ENCODE measurements at regions not wholly inside any gene's neighbourhood (a gene's known extent, or its start where the extent isn't known, plus 50 kb on each side); places are given as distances from the start of the nearest gene placed in this dataset.

DNA sequence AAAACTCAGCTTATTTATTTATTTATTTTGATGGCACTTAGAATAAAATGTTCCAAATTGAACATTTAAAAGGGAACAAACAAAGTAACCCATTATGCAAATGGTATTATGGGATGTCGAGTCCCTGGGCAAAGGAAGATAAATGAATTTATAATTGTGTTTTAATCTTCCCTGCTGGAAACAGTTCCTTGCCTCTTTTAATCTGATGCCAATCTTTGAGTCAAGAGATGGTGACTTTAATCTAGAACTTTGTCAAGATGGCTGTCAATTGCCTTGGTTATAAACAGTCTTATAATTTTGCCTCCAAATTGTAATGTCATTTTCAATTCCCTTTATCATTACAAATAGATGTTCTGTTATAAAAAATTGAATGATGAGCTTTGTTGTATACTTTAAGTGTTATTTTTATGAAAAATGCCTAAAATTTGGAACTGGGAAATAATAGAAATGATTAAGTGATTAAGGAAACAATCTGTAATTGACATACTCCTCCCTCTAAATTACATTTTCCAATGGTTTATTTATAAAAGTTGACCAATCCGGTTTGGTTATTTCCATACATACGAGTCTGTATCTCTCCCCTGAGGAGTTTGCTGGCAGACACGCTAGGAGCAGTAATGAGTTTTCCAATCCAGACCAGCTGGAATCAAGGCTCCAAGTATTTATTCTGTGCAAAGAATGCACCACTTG, 134.9 kb upstream of the FRMD6 start:
- Histone ChIP-seq H3K36me3 (no peaks in the 10 kb centered on the region), H3K27ac (no peak overlapping the region), H3K4me3 (ENCODE audit: low read depth, low read length) (no peak overlapping the region), H3K27me3 (ENCODE audit: insufficient read depth, low read depth, severe bottlenecking) (no peaks in the 10 kb centered on the region), H3K9me3 (ENCODE audit: severe bottlenecking) (no peaks in the 10 kb centered on the region)
- DNase-seq, result no peak
- TF ChIP-seq, protein P1, sequence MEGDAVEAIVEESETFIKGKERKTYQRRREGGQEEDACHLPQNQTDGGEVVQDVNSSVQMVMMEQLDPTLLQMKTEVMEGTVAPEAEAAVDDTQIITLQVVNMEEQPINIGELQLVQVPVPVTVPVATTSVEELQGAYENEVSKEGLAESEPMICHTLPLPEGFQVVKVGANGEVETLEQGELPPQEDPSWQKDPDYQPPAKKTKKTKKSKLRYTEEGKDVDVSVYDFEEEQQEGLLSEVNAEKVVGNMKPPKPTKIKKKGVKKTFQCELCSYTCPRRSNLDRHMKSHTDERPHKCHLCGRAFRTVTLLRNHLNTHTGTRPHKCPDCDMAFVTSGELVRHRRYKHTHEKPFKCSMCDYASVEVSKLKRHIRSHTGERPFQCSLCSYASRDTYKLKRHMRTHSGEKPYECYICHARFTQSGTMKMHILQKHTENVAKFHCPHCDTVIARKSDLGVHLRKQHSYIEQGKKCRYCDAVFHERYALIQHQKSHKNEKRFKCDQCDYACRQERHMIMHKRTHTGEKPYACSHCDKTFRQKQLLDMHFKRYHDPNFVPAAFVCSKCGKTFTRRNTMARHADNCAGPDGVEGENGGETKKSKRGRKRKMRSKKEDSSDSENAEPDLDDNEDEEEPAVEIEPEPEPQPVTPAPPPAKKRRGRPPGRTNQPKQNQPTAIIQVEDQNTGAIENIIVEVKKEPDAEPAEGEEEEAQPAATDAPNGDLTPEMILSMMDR (IDR thresholded peaks at IDR 0.05; ENCODE audit: low read depth, low read length), result no peak

DNA sequence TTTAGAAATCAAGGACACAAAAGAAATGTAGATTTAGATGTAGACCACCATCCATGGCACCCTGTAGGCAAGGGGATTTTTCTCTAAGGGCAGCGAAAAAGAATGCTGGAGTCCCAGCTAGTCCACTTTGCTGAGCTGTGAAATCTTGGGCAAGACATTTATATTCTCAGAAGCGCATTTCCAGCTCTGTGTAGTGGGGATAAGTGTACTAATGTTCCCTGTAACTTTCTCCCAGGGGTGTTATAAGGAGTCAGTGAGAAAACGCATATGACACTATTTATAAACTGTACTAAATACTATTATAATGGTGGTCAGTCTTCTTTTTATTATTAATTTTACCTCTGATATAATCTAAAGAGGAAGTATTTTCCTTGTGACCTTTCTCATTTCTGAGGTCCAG, 133.4 kb upstream of the FRMD6 start:
- no peaks in the 10 kb centered on the region for H3K27me3 ChIP-seq (ENCODE audit: insufficient read depth, low read depth, severe bottlenecking)
- H3K9me3 ChIP-seq (ENCODE audit: severe bottlenecking), result no peaks in the 10 kb centered on the region
- H3K27ac ChIP-seq, result no peak overlapping the region
- DNase-seq, result no peak
- no peak overlapping the region for H3K4me3 ChIP-seq (ENCODE audit: low read depth, low read length)
- no peaks in the 10 kb centered on the region for H3K36me3 ChIP-seq
- TF ChIP-seq, protein P1 (IDR thresholded peaks at IDR 0.05; ENCODE audit: low read depth, low read length), result no peak

DNA sequence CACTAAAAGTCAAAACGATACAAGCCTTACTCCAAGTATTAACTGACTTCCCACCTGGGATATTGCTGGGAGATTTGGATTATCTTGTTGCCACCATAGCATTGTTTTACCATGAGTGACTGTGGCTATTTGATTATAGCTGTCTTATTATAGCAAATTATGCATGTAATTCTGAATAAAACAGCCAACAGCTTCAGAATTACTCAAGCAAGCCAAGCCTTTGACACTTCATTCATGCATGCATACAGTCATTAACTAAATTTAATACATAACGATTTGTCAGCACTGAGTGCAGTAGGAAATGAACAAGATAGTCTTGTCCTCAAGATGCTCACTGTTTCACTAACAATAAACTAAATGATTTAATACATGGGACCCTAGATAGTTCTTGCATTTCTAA, 133.0 kb upstream of the FRMD6 start:
- TF ChIP-seq, protein P1 (IDR thresholded peaks at IDR 0.05; ENCODE audit: low read depth, low read length), result no peak
- H3K27ac ChIP-seq, result no peak overlapping the region
- no peaks in the 10 kb centered on the region for H3K36me3 ChIP-seq
- DNase-seq, result no peak
- H3K27me3 ChIP-seq (ENCODE audit: insufficient read depth, low read depth, severe bottlenecking), result no peaks in the 10 kb centered on the region
- no peak overlapping the region for H3K4me3 ChIP-seq (ENCODE audit: low read depth, low read length)
- H3K9me3 ChIP-seq (ENCODE audit: severe bottlenecking), result no peaks in the 10 kb centered on the region

DNA sequence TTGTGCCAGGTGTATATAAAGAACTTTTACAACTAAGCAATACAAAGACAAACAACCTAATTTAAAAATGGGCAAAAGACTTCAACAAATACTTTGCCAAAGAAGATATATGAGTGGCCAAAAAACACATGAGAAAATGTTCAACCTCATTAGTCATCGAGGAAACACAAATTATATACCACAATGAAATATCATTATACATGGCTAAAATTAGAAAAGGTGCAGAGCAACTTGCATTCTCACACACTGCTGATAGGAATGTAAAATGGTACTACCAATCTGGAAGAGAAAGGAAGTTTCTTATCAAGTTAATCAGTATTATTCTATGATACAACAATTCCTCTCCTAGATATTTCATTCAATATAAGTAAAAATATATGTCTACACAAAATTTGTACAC, 131.6 kb upstream of the FRMD6 start:
- TF ChIP-seq, protein P1 (IDR thresholded peaks at IDR 0.05; ENCODE audit: low read depth, low read length), result no peak
- no peaks in the 10 kb centered on the region for H3K9me3 ChIP-seq (ENCODE audit: severe bottlenecking)
- no peak overlapping the region for H3K27ac ChIP-seq
- no peak for DNase-seq
- H3K27me3 ChIP-seq (ENCODE audit: insufficient read depth, low read depth, severe bottlenecking), result no peaks in the 10 kb centered on the region
- no peaks in the 10 kb centered on the region for H3K36me3 ChIP-seq
- H3K4me3 ChIP-seq (ENCODE audit: low read depth, low read length), result no peak overlapping the region

DNA sequence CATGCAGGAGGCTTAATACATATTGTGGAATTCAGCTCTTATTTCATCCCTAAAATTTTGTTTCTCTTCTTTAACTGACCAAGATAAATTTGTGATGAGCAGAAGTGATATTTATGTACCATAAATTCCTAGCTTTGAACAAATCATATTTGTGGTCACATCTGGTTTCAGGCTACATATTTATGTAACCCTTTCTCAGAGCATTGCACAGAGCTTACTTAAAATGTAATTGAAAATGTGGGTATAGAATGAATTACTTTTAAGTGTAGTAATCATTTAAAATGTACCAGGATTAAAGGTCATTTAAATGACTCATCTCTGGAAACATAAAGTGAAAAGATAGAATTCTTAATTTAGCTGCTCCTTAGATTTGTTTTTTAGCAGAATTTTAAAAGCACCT, 129.9 kb upstream of the FRMD6 start:
- no peaks in the 10 kb centered on the region for H3K36me3 ChIP-seq
- no peak for DNase-seq
- no peak overlapping the region for H3K27ac ChIP-seq
- no peaks in the 10 kb centered on the region for H3K9me3 ChIP-seq (ENCODE audit: severe bottlenecking)
- TF ChIP-seq, protein P1 (IDR thresholded peaks at IDR 0.05; ENCODE audit: low read depth, low read length), result no peak
- no peak overlapping the region for H3K4me3 ChIP-seq (ENCODE audit: low read depth, low read length)
- H3K27me3 ChIP-seq (ENCODE audit: insufficient read depth, low read depth, severe bottlenecking), result no peaks in the 10 kb centered on the region

DNA sequence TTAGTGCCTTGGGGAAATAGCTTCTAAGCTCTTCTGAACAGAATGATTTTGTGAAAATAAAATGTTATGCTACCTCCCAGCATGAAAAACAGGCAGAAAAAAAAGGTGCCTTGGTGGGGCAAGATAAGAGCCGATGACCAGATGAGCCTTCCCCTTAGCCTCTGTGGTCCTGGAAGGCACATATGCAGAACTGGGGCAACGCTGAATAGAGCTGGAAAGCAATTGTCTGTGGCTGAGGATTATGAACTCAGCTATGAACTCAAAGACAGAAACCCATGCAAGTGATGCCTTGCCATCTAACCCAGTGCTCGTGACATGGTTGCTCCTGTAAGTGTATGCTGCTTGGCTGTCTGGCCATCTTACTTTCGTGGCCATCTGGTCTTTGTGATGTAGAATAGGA, 128.5 kb upstream of the FRMD6 start:
- Histone ChIP-seq H3K36me3 (no peaks in the 10 kb centered on the region), H3K9me3 (ENCODE audit: severe bottlenecking) (no peaks in the 10 kb centered on the region), H3K4me3 (ENCODE audit: low read depth, low read length) (no peak overlapping the region), H3K27ac (no peak overlapping the region), H3K27me3 (ENCODE audit: insufficient read depth, low read depth, severe bottlenecking) (no peaks in the 10 kb centered on the region)
- no peak for DNase-seq
- TF ChIP-seq, protein P1 (IDR thresholded peaks at IDR 0.05; ENCODE audit: low read depth, low read length), result no peak
